ENCODE measurements at regions not wholly inside any gene's neighbourhood (a gene's known extent, or its start where the extent isn't known, plus 50 kb on each side); places are given as distances from the start of the nearest gene placed in this dataset.

GRCh38 chr20:57953638-57954037 lies 243.8 kb upstream of the PMEPA1 start:
- Histone ChIP-seq H3K36me3 (no peaks in the 10 kb centered on the region), H3K27me3 (ENCODE audit: low read depth) (no peaks in the 10 kb centered on the region), H3K27ac (no peak overlapping the region), H3K4me1 (no peaks in the 10 kb centered on the region), H3K9me3 (no peaks in the 10 kb centered on the region), H3K4me3 (no peak overlapping the region)
- ATAC-seq (no peak), DNase-seq (no peak)
- intact Hi-C loops (cut with DNase I), result no loop called here
- TF ChIP-seq CTCF (IDR thresholded peaks at IDR 0.05), result no peak

GRCh38 chr20:57952136-57952535 lies 242.3 kb upstream of the PMEPA1 start:
- Histone ChIP-seq H3K4me1 (no peaks in the 10 kb centered on the region), H3K4me3 (no peak overlapping the region), H3K36me3 (no peaks in the 10 kb centered on the region), H3K9me3 (no peaks in the 10 kb centered on the region), H3K27ac (no peak overlapping the region), H3K27me3 (ENCODE audit: low read depth) (no peaks in the 10 kb centered on the region)
- TF ChIP-seq CTCF (IDR thresholded peaks at IDR 0.05), result no peak
- DNase-seq, result no peak
- intact Hi-C loops (cut with DNase I), result no loop called here
- ATAC-seq, result no peak

- H3K27me3 ChIP-seq (ENCODE audit: low read depth), result no peaks in the 10 kb centered on the region
- no peak for TF ChIP-seq CTCF (IDR thresholded peaks at IDR 0.05)
- no peaks in the 10 kb centered on the region for H3K9me3 ChIP-seq
- ATAC-seq (no peak), DNase-seq (no peak)
- H3K27ac ChIP-seq, result no peak overlapping the region
- no peak overlapping the region for H3K4me3 ChIP-seq
- H3K4me1 ChIP-seq, result no peaks in the 10 kb centered on the region
- H3K36me3 ChIP-seq, result no peaks in the 10 kb centered on the region
- intact Hi-C loops (cut with DNase I), result no loop called here
Observed at GRCh38 chr20:57951549-57951948, 241.7 kb upstream of the PMEPA1 start.

GRCh38 chr20:57950764-57951485 lies 241.1 kb upstream of the PMEPA1 start:
- no peak overlapping the region for H3K27ac ChIP-seq
- DNase-seq, result no peak
- H3K36me3 ChIP-seq, result no peaks in the 10 kb centered on the region
- TF ChIP-seq CTCF (IDR thresholded peaks at IDR 0.05), result no peak
- no peak overlapping the region for H3K4me3 ChIP-seq
- ATAC-seq, result no peak
- intact Hi-C loops (cut with DNase I), result no loop called here
- H3K9me3 ChIP-seq, result no peaks in the 10 kb centered on the region
- no peaks in the 10 kb centered on the region for H3K27me3 ChIP-seq (ENCODE audit: low read depth)
- no peaks in the 10 kb centered on the region for H3K4me1 ChIP-seq

- Histone ChIP-seq H3K27ac (no peak overlapping the region), H3K4me3 (no peak overlapping the region), H3K27me3 (ENCODE audit: low read depth) (no peaks in the 10 kb centered on the region), H3K4me1 (no peaks in the 10 kb centered on the region), H3K9me3 (no peaks in the 10 kb centered on the region), H3K36me3 (no peaks in the 10 kb centered on the region)
- no peak for TF ChIP-seq CTCF (IDR thresholded peaks at IDR 0.05)
- ATAC-seq (no peak), DNase-seq (no peak)
- intact Hi-C loops (cut with DNase I), result no loop called here
Observed at GRCh38 chr20:57948180-57948955, 238.6 kb upstream of the PMEPA1 start.
